Liver (tissue), 7 donors: ENCODE measurements at regions not wholly inside any gene's neighbourhood (a gene's known extent, or its start where the extent isn't known, plus 50 kb on each side); places are given as distances from the start of the nearest gene placed in this dataset.

Source experiments
- DNase-seq: peaks from one replicate; pipeline ENCODE4 v3.0.0-alpha.2; 2017; ENCODE audit warnings: low spot score
- H3K27ac ChIP-seq, 2 donors: one replicate each; pipeline ENCODE4 v1.7.0; 2013; ENCODE audit warnings: inconsistent platforms in 2 of 2, low read length in 2 of 2, control low read depth in 1 of 2, low read depth in 1 of 2, mild to moderate bottlenecking in 1 of 2
- H3K27me3 ChIP-seq, 4 donors: one replicate each; pipeline versions ENCODE4 v1.6.1 to v1.7.0; 2013; ENCODE audit warnings: low read length in 3 of 4, inconsistent platforms in 1 of 4, mild to moderate bottlenecking in 1 of 4, moderate library complexity in 1 of 4; ENCODE audit not compliant: control insufficient read depth in 4 of 4, insufficient read depth in 4 of 4
- H3K36me3 ChIP-seq, 4 donors: one replicate each; pipeline versions ENCODE4 v1.6.1 to v1.7.0; 2013; ENCODE audit warnings: low read length in 3 of 4, mild to moderate bottlenecking in 3 of 4, low read depth in 1 of 4, moderate library complexity in 1 of 4; ENCODE audit not compliant: control insufficient read depth in 4 of 4, insufficient read depth in 3 of 4
- H3K4me1 ChIP-seq, 4 donors: one replicate each; pipeline versions ENCODE4 v1.6.1 to v1.7.0; 2013; ENCODE audit warnings: low read length in 3 of 4, mild to moderate bottlenecking in 3 of 4, moderate library complexity in 1 of 4; ENCODE audit not compliant: control insufficient read depth in 4 of 4, insufficient read depth in 4 of 4
- H3K4me3 ChIP-seq, 3 donors: one replicate each; pipeline versions ENCODE4 v1.6.1 to v1.7.0; 2013; ENCODE audit warnings: low read length in 3 of 3, control low read depth in 1 of 3, low read depth in 1 of 3, mild to moderate bottlenecking in 1 of 3
- H3K9ac ChIP-seq, 2 donors: one replicate each; pipeline ENCODE4 v1.7.0; 2013; ENCODE audit warnings: low read length in 2 of 2, mild to moderate bottlenecking in 2 of 2, moderate library complexity in 2 of 2, control low read depth in 1 of 2, low read depth in 1 of 2
- H3K9me3 ChIP-seq, 4 donors: one replicate each; pipeline versions ENCODE4 v1.6.1 to v1.7.0; 2013; ENCODE audit warnings: low read length in 3 of 4; ENCODE audit not compliant: control insufficient read depth in 4 of 4
- CTCF ChIP-seq: fragments of 150-350 bp; IDR thresholded peaks from 2 replicates; pipeline ENCODE4 v1.5.1; 2017; ENCODE audit warnings: improper control_type of control experiment, low read depth, low read length; ENCODE audit not compliant: missing input control
- EGR1 ChIP-seq, 2 donors: IDR thresholded peaks; 2 replicates each; pipeline ENCODE4 v1.6.1; 2016 to 2018; ENCODE audit warnings: antibody characterized with exemption in 2 of 2, low read depth in 2 of 2
- FOXA1 ChIP-seq: IDR thresholded peaks from 2 replicates; pipeline ENCODE4 v1.6.1; 2016; ENCODE audit warnings: antibody characterized with exemption
- FOXA2 ChIP-seq: IDR thresholded peaks from 2 replicates; pipeline ENCODE4 v1.6.1; 2016; ENCODE audit warnings: antibody characterized with exemption
- GABPA ChIP-seq, 2 donors: IDR thresholded peaks in 1 of 2; conservative IDR thresholded peaks in 1 of 2; 2 replicates each; pipeline ENCODE4 v1.6.1; 2016; ENCODE audit warnings: antibody characterized with exemption in 2 of 2, mild to moderate bottlenecking in 1 of 2, moderate library complexity in 1 of 2
- HNF4A ChIP-seq, 2 donors: conservative IDR thresholded peaks; 2 replicates each; pipeline ENCODE4 v1.6.1; 2016; ENCODE audit warnings: antibody characterized with exemption in 2 of 2, mild to moderate bottlenecking in 2 of 2
- HNF4G ChIP-seq: IDR thresholded peaks from 2 replicates; pipeline ENCODE4 v1.6.1; 2016; ENCODE audit warnings: antibody characterized with exemption
- JUND ChIP-seq, 2 donors: IDR thresholded peaks; 2 replicates each; pipeline ENCODE4 v1.6.1; 2016; ENCODE audit warnings: antibody characterized with exemption in 2 of 2
- NR2F2 ChIP-seq: IDR thresholded peaks from 2 replicates; pipeline ENCODE4 v1.6.1; 2016; ENCODE audit warnings: antibody characterized with exemption
- RAD21 ChIP-seq, 2 donors: IDR thresholded peaks; 2 replicates each; pipeline ENCODE4 v1.6.1; 2016; ENCODE audit warnings: antibody characterized with exemption in 2 of 2, mild to moderate bottlenecking in 2 of 2
- RXRA ChIP-seq, 2 donors: IDR thresholded peaks; 2 replicates each; pipeline ENCODE4 v1.6.1; 2017 to 2018; ENCODE audit warnings: antibody characterized with exemption in 2 of 2, mild to moderate bottlenecking in 1 of 2
- SP1 ChIP-seq: IDR thresholded peaks from 2 replicates; pipeline ENCODE4 v1.6.1; 2018; ENCODE audit warnings: antibody characterized with exemption, mild to moderate bottlenecking
- TAF1 ChIP-seq: conservative IDR thresholded peaks from 2 replicates; pipeline ENCODE4 v1.6.1; 2016; ENCODE audit warnings: antibody characterized with exemption, mild to moderate bottlenecking
- YY1 ChIP-seq: IDR thresholded peaks from 2 replicates; pipeline ENCODE4 v1.6.1; 2016; ENCODE audit warnings: antibody characterized with exemption, mild to moderate bottlenecking
- ZBTB33 ChIP-seq: IDR thresholded peaks from 2 replicates; pipeline ENCODE4 v1.6.1; 2016; ENCODE audit warnings: antibody characterized with exemption
- TF ChIP-seq, protein P1 (sequence below): IDR thresholded peaks from 2 replicates; pipeline ENCODE4 v1.6.1; 2016; ENCODE audit warnings: antibody characterized with exemption
- TF ChIP-seq, protein P2 (sequence below): IDR thresholded peaks from 2 replicates; pipeline ENCODE4 v1.6.1; 2016; ENCODE audit warnings: antibody characterized with exemption, mild to moderate bottlenecking
- TF ChIP-seq, protein P3 (sequence below): IDR thresholded peaks from 2 replicates; pipeline ENCODE4 v1.6.1; 2016; ENCODE audit warnings: antibody characterized with exemption
- donor health status: healthy.
- donor health status: healthy.
- donor health status: healthy.
- donor health status: healthy.

DNA sequence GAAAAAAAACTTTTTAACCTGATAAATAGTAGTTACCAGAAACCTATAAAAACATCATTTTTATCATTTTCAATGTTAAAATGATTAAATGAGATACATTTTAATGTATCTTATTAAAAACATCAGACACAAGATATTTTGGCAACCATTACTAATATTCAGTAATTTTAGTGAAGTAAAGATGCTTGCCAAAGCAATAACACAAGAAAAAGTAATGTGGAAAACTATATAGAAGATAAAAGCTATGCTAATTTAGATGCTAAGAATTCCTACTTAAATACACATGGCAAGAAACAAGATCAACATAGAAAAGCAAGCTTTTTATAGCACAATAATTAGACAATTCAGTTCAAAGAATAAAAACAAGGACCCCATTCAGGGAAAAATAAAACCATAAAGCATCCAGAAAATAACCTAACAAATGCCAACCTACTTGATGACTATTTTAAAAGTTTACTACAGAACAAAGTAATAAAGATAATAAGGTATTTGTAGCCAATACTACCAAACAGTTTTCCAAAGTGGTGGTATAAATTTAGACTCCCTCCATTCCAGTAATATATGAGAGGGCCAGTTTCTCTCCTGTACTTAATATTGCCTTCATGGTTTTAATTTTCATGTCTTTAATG lies 489.5 kb downstream of the CDH2 start:
- Histone ChIP-seq H3K9ac (no peak overlapping the region), H3K4me3 (no peak overlapping the region), H3K9me3 (peaks cover 0 to 3% (median 0%) of the 10 kb centered on the region in 4 donors), H3K36me3 (no peaks in the 10 kb centered on the region), H3K4me1 (no peaks in the 10 kb centered on the region), H3K27ac (no peak overlapping the region), H3K27me3 (no peaks in the 10 kb centered on the region)
- TF ChIP-seq EGR1 (IDR thresholded peaks at IDR 0.05; ENCODE audit: low read depth in 2 of 2) = no peak
- TF ChIP-seq SP1 = no peak
- TF ChIP-seq YY1 = no peak
- no peak for TF ChIP-seq CTCF
- TF ChIP-seq, protein P1, sequence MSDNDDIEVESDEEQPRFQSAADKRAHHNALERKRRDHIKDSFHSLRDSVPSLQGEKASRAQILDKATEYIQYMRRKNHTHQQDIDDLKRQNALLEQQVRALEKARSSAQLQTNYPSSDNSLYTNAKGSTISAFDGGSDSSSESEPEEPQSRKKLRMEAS = no peak
- TF ChIP-seq RAD21 (IDR thresholded peaks at IDR 0.05) = no peak
- TF ChIP-seq HNF4A (conservative IDR thresholded peaks at IDR 0.05) = no peak
- no peak for TF ChIP-seq RXRA (IDR thresholded peaks at IDR 0.05)
- no peak for TF ChIP-seq ZBTB33
- TF ChIP-seq, protein P2, sequence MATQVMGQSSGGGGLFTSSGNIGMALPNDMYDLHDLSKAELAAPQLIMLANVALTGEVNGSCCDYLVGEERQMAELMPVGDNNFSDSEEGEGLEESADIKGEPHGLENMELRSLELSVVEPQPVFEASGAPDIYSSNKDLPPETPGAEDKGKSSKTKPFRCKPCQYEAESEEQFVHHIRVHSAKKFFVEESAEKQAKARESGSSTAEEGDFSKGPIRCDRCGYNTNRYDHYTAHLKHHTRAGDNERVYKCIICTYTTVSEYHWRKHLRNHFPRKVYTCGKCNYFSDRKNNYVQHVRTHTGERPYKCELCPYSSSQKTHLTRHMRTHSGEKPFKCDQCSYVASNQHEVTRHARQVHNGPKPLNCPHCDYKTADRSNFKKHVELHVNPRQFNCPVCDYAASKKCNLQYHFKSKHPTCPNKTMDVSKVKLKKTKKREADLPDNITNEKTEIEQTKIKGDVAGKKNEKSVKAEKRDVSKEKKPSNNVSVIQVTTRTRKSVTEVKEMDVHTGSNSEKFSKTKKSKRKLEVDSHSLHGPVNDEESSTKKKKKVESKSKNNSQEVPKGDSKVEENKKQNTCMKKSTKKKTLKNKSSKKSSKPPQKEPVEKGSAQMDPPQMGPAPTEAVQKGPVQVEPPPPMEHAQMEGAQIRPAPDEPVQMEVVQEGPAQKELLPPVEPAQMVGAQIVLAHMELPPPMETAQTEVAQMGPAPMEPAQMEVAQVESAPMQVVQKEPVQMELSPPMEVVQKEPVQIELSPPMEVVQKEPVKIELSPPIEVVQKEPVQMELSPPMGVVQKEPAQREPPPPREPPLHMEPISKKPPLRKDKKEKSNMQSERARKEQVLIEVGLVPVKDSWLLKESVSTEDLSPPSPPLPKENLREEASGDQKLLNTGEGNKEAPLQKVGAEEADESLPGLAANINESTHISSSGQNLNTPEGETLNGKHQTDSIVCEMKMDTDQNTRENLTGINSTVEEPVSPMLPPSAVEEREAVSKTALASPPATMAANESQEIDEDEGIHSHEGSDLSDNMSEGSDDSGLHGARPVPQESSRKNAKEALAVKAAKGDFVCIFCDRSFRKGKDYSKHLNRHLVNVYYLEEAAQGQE = no peak
- TF ChIP-seq FOXA2 = no peak
- no peak for TF ChIP-seq GABPA (IDR thresholded peaks at IDR 0.05 in 1 of 2, conservative IDR thresholded peaks at IDR 0.05 in 1 of 2)
- no peak for TF ChIP-seq TAF1
- no peak for TF ChIP-seq JUND (IDR thresholded peaks at IDR 0.05)
- TF ChIP-seq, protein P3, sequence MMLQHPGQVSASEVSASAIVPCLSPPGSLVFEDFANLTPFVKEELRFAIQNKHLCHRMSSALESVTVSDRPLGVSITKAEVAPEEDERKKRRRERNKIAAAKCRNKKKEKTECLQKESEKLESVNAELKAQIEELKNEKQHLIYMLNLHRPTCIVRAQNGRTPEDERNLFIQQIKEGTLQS = no peak
- no peak for TF ChIP-seq NR2F2
- TF ChIP-seq FOXA1 = no peak
- TF ChIP-seq HNF4G = no peak
- no peak for DNase-seq
